ENCODE measurements at regions not wholly inside any gene's neighbourhood (a gene's known extent, or its start where the extent isn't known, plus 50 kb on each side); places are given as distances from the start of the nearest gene placed in this dataset.
"Not testable (repeated sequence)": the region's sequence is repeated elsewhere in the genome, so short reads cannot be mapped to it uniquely, and the experiment has no call there.

DNA sequence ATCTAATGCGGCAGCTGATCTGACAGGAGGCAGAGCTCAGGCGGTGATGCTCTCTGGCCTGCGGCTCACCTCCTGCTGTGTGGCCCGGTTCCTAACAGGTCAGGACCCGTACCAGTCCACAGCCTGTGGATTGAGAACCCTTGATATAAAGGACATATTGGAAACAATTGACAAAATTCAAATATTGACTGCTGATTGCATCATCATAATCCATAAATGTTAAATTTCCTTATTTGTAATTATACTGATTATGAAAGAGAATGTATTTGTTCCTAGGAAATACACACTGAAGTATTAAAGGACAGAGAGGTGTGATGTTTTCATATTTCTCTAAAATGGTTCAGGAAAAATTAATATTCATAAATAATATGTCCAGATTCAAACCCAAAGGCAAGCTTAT lies 63.8 kb upstream of the SRD5A2 start:
- Histone ChIP-seq H3K9me3 (no peaks in the 10 kb centered on the region), H3K4me3 (no peak overlapping the region), H3K4me1 (no peaks in the 10 kb centered on the region), H3K27me3 (no peaks in the 10 kb centered on the region), H3K27ac (no peak overlapping the region), H3K36me3 (no peaks in the 10 kb centered on the region)
- intact Hi-C loops (cut with DNase I), result no loop called here
- TF ChIP-seq, protein P1, sequence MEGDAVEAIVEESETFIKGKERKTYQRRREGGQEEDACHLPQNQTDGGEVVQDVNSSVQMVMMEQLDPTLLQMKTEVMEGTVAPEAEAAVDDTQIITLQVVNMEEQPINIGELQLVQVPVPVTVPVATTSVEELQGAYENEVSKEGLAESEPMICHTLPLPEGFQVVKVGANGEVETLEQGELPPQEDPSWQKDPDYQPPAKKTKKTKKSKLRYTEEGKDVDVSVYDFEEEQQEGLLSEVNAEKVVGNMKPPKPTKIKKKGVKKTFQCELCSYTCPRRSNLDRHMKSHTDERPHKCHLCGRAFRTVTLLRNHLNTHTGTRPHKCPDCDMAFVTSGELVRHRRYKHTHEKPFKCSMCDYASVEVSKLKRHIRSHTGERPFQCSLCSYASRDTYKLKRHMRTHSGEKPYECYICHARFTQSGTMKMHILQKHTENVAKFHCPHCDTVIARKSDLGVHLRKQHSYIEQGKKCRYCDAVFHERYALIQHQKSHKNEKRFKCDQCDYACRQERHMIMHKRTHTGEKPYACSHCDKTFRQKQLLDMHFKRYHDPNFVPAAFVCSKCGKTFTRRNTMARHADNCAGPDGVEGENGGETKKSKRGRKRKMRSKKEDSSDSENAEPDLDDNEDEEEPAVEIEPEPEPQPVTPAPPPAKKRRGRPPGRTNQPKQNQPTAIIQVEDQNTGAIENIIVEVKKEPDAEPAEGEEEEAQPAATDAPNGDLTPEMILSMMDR (IDR thresholded peaks at IDR 0.05), result no peak
- DNase-seq (no peak), ATAC-seq (no peak)

DNA sequence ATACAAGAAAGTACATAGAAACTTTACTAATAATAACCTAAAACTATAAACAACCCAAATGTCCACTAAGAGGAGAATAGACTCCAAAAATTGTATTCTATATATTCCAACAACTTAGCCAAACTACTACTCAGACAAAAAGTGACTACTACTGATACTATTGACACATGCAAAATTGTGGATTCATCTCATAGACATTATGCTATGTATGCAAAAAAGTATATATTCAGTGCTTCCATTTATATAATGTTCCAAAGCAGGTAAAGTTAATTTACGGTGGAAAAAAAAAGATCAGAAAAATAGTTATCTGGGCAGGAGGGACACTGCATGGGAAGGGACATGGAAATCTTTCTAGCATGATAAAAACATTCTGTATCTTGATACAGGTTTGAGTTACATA lies 62.0 kb upstream of the SRD5A2 start:
- DNase-seq, result no peak
- no peak for ATAC-seq
- intact Hi-C loops (cut with DNase I), result no loop called here
- H3K9me3 ChIP-seq, result no peaks in the 10 kb centered on the region
- no peaks in the 10 kb centered on the region for H3K27me3 ChIP-seq
- TF ChIP-seq, protein P1 (IDR thresholded peaks at IDR 0.05), result no peak
- no peak overlapping the region for H3K4me3 ChIP-seq
- H3K36me3 ChIP-seq, result no peaks in the 10 kb centered on the region
- no peak overlapping the region for H3K27ac ChIP-seq
- H3K4me1 ChIP-seq, result no peaks in the 10 kb centered on the region

GRCh38 chr2:31632201-31632600 lies 51.5 kb upstream of the SRD5A2 start:
- H3K9me3 ChIP-seq; H3K36me3 ChIP-seq; H3K4me1 ChIP-seq; intact Hi-C loops (cut with DNase I); H3K4me3 ChIP-seq; DNase-seq; H3K27me3 ChIP-seq; ATAC-seq; H3K27ac ChIP-seq: not testable (repeated sequence)
